Endothelial cell (in vitro differentiated cells): ENCODE measurements at regions not wholly inside any gene's neighbourhood (a gene's known extent, or its start where the extent isn't known, plus 50 kb on each side); places are given as distances from the start of the nearest gene placed in this dataset.

ENCODE experiments used
- DNase-seq: peaks from one replicate; pipeline ENCODE4 v3.0.0; 2021; ENCODE audit warnings: low spot score
- H3K27ac Mint-ChIP-seq: one replicate; pipeline ENCODE4 v1.8.0; 2021; ENCODE audit warnings: mixed read lengths, inconsistent platforms; ENCODE audit not compliant: unreplicated experiment
- H3K27me3 Mint-ChIP-seq: one replicate; pipeline ENCODE4 v1.8.0; 2021; ENCODE audit warnings: mild to moderate bottlenecking, moderate library complexity, mixed read lengths, inconsistent platforms; ENCODE audit not compliant: unreplicated experiment
- H3K36me3 Mint-ChIP-seq: one replicate; pipeline ENCODE4 v1.8.0; 2021; ENCODE audit warnings: mild to moderate bottlenecking, low read depth, mixed read lengths, inconsistent platforms; ENCODE audit not compliant: unreplicated experiment
- H3K4me1 Mint-ChIP-seq: one replicate; pipeline ENCODE4 v1.8.0; 2021; ENCODE audit warnings: mild to moderate bottlenecking, mixed read lengths, inconsistent platforms; ENCODE audit not compliant: unreplicated experiment
- H3K4me3 Mint-ChIP-seq: one replicate; pipeline ENCODE4 v1.8.0; 2021; ENCODE audit warnings: mild to moderate bottlenecking, mixed read lengths, inconsistent platforms; ENCODE audit not compliant: unreplicated experiment
- H3K9me3 Mint-ChIP-seq: one replicate; pipeline ENCODE4 v1.8.0; 2021; ENCODE audit warnings: mixed read lengths, inconsistent platforms; ENCODE audit not compliant: unreplicated experiment
- TF ChIP-seq, protein P1 (sequence below): fragments of 200-600 bp; sonication (generic); IDR thresholded peaks from one replicate; pipeline ENCODE4 v1.5.0; 2021; ENCODE audit warnings: antibody characterized with exemption; ENCODE audit not compliant: unreplicated experiment

- Mint-ChIP-seq H3K36me3 (no peaks in the 10 kb centered on the region), H3K4me1 (peaks cover 20% of the 10 kb centered on the region), H3K27ac (no peak overlapping the region), H3K27me3 (no peaks in the 10 kb centered on the region), H3K9me3 (no peaks in the 10 kb centered on the region), H3K4me3 (no peak overlapping the region)
- DNase-seq, result no peak
- TF ChIP-seq, protein P1, sequence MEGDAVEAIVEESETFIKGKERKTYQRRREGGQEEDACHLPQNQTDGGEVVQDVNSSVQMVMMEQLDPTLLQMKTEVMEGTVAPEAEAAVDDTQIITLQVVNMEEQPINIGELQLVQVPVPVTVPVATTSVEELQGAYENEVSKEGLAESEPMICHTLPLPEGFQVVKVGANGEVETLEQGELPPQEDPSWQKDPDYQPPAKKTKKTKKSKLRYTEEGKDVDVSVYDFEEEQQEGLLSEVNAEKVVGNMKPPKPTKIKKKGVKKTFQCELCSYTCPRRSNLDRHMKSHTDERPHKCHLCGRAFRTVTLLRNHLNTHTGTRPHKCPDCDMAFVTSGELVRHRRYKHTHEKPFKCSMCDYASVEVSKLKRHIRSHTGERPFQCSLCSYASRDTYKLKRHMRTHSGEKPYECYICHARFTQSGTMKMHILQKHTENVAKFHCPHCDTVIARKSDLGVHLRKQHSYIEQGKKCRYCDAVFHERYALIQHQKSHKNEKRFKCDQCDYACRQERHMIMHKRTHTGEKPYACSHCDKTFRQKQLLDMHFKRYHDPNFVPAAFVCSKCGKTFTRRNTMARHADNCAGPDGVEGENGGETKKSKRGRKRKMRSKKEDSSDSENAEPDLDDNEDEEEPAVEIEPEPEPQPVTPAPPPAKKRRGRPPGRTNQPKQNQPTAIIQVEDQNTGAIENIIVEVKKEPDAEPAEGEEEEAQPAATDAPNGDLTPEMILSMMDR, result no peak
Observed at GRCh38 chr7:131616487-131617200, 60.2 kb upstream of the PODXL start.

- H3K27me3 Mint-ChIP-seq, result no peaks in the 10 kb centered on the region
- no peaks in the 10 kb centered on the region for H3K9me3 Mint-ChIP-seq
- H3K4me3 Mint-ChIP-seq, result no peak overlapping the region
- DNase-seq, result no peak
- H3K36me3 Mint-ChIP-seq, result no peaks in the 10 kb centered on the region
- peaks cover 4% of the 10 kb centered on the region for H3K4me1 Mint-ChIP-seq
- no peak overlapping the region for H3K27ac Mint-ChIP-seq
- TF ChIP-seq, protein P1, result no peak
Observed at GRCh38 chr7:131613909-131614308, 57.5 kb upstream of the PODXL start.

GRCh38 chr7:131610007-131610406 is 53.6 kb upstream of the PODXL start:
- Mint-ChIP-seq H3K36me3 (no peaks in the 10 kb centered on the region), H3K9me3 (no peaks in the 10 kb centered on the region), H3K27ac (no peak overlapping the region), H3K27me3 (peaks cover 8% of the 10 kb centered on the region), H3K4me3 (no peak overlapping the region), H3K4me1 (no peaks in the 10 kb centered on the region)
- TF ChIP-seq, protein P1, result no peak
- no peak for DNase-seq

DNA sequence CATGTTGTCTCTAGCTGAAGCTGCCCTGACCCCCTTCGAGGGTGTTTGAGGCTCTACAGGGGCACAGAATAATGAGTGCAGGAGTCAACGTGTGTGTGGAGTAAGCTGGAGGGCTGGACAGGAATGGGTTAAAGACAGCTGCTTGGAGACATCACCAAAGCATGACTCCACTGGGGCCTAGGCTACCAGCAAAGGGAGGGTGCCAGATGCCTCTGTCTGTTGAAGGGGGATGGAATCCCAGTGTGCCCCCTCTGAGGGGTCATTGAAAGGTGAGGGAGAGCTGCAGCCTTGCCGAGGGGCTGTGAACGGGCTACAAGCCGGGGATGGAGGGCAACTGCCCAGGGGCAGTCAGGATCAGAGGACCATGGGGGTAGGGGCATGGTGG is 51.7 kb upstream of the PODXL start:
- no peak for DNase-seq
- Mint-ChIP-seq H3K4me3 (no peak overlapping the region), H3K27me3 (peaks cover 8% of the 10 kb centered on the region), H3K36me3 (no peaks in the 10 kb centered on the region), H3K27ac (no peak overlapping the region), H3K9me3 (no peaks in the 10 kb centered on the region), H3K4me1 (peaks cover 10% of the 10 kb centered on the region)
- TF ChIP-seq, protein P1, result no peak

DNA sequence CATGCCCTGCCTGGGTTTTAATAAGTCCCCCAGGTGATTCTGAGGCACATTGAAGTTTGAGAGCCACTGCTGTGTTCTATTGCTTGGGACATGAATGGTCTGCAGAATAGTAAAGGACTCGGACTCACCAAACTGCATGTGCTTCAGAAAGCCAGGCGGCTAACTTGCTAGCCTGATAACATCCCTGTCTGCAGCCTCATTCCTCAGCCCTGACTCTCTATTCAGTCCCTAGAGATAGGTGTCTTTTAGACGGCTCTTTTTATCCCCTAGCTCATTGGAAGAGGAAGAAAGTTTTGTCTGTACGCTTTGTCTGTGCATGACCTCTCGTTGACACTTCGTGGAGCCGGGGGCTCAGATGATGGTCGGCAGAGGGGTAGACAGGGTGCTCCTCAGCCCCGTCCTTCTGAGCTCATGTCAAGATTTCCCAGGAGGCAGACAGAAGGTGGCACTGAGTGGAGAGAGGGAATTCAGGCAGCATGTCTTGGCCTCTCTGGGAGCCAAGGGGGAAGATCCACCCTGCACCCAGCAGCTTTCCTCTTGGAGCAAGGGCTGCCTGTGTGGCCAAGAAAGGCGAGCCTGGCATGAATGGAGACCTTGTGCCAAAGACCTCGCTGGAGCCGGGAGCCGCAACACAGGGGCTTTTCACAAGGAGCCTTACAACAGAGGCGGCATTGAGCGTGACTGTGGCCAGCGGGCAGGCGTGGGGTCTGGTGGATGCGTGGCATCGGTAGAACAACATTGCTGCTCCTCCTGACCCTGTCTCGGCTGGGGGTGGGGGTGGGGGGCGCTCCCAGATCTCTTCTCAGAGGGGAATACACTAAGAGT is 51.1 kb upstream of the PODXL start:
- H3K27ac Mint-ChIP-seq, result no peak overlapping the region
- no peak overlapping the region for H3K4me3 Mint-ChIP-seq
- peaks cover 8% of the 10 kb centered on the region for H3K27me3 Mint-ChIP-seq
- no peaks in the 10 kb centered on the region for H3K36me3 Mint-ChIP-seq
- H3K4me1 Mint-ChIP-seq, result peaks cover 10% of the 10 kb centered on the region
- H3K9me3 Mint-ChIP-seq, result no peaks in the 10 kb centered on the region
- TF ChIP-seq, protein P1, result no peak
- no peak for DNase-seq
